Suprapubic skin (tissue), 4 donors: ENCODE measurements at regions not wholly inside any gene's neighbourhood (a gene's known extent, or its start where the extent isn't known, plus 50 kb on each side); places are given as distances from the start of the nearest gene placed in this dataset.

ENCODE experiments used
- EP300 ChIP-seq: sonication (generic); formaldehyde crosslinking; IDR thresholded peaks from one replicate; pipeline ENCODE4 v1.6.1; 2017; ENCODE audit warnings: antibody characterized with exemption
- POLR2A ChIP-seq, 2 donors: fragments of 450-650 bp; IDR thresholded peaks; one replicate each; pipeline ENCODE4 v1.6.1; 2017; ENCODE audit warnings: antibody characterized with exemption in 2 of 2, mild to moderate bottlenecking in 2 of 2, moderate library complexity in 2 of 2
- POLR2AphosphoS5 ChIP-seq, 3 donors: sonication (generic); formaldehyde crosslinking; IDR thresholded peaks; one replicate each; pipeline ENCODE4 v1.6.1; 2017; ENCODE audit warnings: antibody characterized with exemption in 3 of 3
- TF ChIP-seq, protein P1 (sequence below), 2 donors: fragments of 200-600 bp in 1 of 2; fragments of 450-650 bp in 1 of 2; sonication (generic) in 1 of 2; IDR thresholded peaks; one replicate each; pipeline ENCODE4 v1.5.1; 2016 to 2019; ENCODE audit warnings: antibody characterized with exemption in 2 of 2, mild to moderate bottlenecking in 1 of 2, moderate library complexity in 1 of 2

DNA sequence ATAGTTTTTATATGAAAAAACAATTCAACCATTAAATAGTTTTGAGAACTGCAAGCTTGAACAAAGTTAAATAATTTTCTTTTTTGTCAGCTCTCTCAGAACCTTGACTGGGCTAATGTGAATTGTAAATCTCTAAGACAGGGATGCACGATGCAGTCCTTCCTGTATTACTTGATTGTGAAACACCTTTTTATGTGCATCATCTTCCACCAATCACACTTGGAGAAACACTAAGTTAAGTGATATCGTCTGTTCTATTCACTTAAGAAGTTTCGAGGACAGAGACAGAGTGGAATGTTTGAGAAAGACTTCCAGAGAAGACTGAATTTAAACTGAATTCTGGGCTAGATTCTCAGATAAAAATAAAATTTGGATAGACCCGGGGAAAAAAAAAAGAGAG lies 238.2 kb downstream of the MREG start:
- no peak for TF ChIP-seq POLR2AphosphoS5 (IDR thresholded peaks at IDR 0.05)
- TF ChIP-seq, protein P1, sequence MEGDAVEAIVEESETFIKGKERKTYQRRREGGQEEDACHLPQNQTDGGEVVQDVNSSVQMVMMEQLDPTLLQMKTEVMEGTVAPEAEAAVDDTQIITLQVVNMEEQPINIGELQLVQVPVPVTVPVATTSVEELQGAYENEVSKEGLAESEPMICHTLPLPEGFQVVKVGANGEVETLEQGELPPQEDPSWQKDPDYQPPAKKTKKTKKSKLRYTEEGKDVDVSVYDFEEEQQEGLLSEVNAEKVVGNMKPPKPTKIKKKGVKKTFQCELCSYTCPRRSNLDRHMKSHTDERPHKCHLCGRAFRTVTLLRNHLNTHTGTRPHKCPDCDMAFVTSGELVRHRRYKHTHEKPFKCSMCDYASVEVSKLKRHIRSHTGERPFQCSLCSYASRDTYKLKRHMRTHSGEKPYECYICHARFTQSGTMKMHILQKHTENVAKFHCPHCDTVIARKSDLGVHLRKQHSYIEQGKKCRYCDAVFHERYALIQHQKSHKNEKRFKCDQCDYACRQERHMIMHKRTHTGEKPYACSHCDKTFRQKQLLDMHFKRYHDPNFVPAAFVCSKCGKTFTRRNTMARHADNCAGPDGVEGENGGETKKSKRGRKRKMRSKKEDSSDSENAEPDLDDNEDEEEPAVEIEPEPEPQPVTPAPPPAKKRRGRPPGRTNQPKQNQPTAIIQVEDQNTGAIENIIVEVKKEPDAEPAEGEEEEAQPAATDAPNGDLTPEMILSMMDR (IDR thresholded peaks at IDR 0.05), result no peak
- no peak for TF ChIP-seq EP300
- no peak for TF ChIP-seq POLR2A (IDR thresholded peaks at IDR 0.05)
